Medulla oblongata (tissue), 1 donor: ENCODE measurements at regions not wholly inside any gene's neighbourhood (a gene's known extent, or its start where the extent isn't known, plus 50 kb on each side); places are given as distances from the start of the nearest gene placed in this dataset.

ENCODE experiments used
- DNase-seq: peaks from one replicate; pipeline ENCODE4 v3.0.0-alpha.2; 2015; ENCODE audit errors: extremely low spot score

GRCh38 chr16:79715061-79715460 is 114.5 kb upstream of the MAF start:
- DNase-seq = no peak

GRCh38 chr16:79714440-79714839 is 113.9 kb upstream of the MAF start:
- DNase-seq = peak; percentile 34

- no peak for DNase-seq
Observed at GRCh38 chr16:79713609-79714309, 113.2 kb upstream of the MAF start.

- no peak for DNase-seq
Observed at GRCh38 chr16:79712276-79712675, 111.7 kb upstream of the MAF start.

- peak; percentile 11 for DNase-seq
Observed at GRCh38 chr16:79707876-79708275, 107.3 kb upstream of the MAF start.

GRCh38 chr16:79703066-79703465 is 102.5 kb upstream of the MAF start:
- no peak for DNase-seq

GRCh38 chr16:79698341-79698753 is 97.8 kb upstream of the MAF start:
- no peak for DNase-seq

GRCh38 chr16:79697562-79698112 is 97.1 kb upstream of the MAF start:
- no peak for DNase-seq

GRCh38 chr16:79691007-79691406 is 90.5 kb upstream of the MAF start:
- no peak for DNase-seq

GRCh38 chr16:79690159-79690558 is 89.6 kb upstream of the MAF start:
- no peak for DNase-seq

- DNase-seq = no peak
Observed at GRCh38 chr16:79687249-79688130, 87.0 kb upstream of the MAF start.

- DNase-seq = no peak
Observed at GRCh38 chr16:79685871-79686270, 85.3 kb upstream of the MAF start.

- DNase-seq = no peak
Observed at GRCh38 chr16:79679334-79679733, 78.8 kb upstream of the MAF start.

- no peak for DNase-seq
Observed at GRCh38 chr16:79677799-79678530, 77.4 kb upstream of the MAF start.

- no peak for DNase-seq
Observed at GRCh38 chr16:79673635-79674034, 73.1 kb upstream of the MAF start.

GRCh38 chr16:79672524-79672923 is 72.0 kb upstream of the MAF start:
- no peak for DNase-seq

GRCh38 chr16:79668502-79668901 is 68.0 kb upstream of the MAF start:
- DNase-seq = no peak

GRCh38 chr16:79665970-79666369 is 65.4 kb upstream of the MAF start:
- DNase-seq = no peak

- no peak for DNase-seq
Observed at GRCh38 chr16:79664407-79664806, 63.9 kb upstream of the MAF start.

GRCh38 chr16:79662669-79663313 is 62.3 kb upstream of the MAF start:
- DNase-seq = no peak

- DNase-seq = no peak
Observed at GRCh38 chr16:79662122-79662521, 61.6 kb upstream of the MAF start.

GRCh38 chr16:79661578-79661977 is 61.0 kb upstream of the MAF start:
- DNase-seq = no peak
